Astrocyte of the cerebellum (primary cell): ENCODE measurements at regions not wholly inside any gene's neighbourhood (a gene's known extent, or its start where the extent isn't known, plus 50 kb on each side); places are given as distances from the start of the nearest gene placed in this dataset.

Experiments used
- DNase-seq: peaks from one replicate; pipeline ENCODE4 v3.0.0-alpha.2; 2011; ENCODE audit warnings: low read depth
- H3K4me3 ChIP-seq: 2 replicates; pipeline ENCODE4 v1.5.1; 2011; ENCODE audit warnings: mild to moderate bottlenecking, low read depth, low read length, moderate library complexity
- in situ Hi-C: cut with HindIII; loops from 2 replicates; pipeline ENCODE4 v1.10.0; 2017; ENCODE audit warnings: low sequenced_read_pairs
- TF ChIP-seq, protein P1 (sequence below): IDR thresholded peaks from 2 replicates; pipeline ENCODE4 v1.5.1; 2012; ENCODE audit warnings: low read length, low read depth, moderate library complexity, mild to moderate bottlenecking; ENCODE audit errors: missing control alignments

GRCh38 chr20:19881080-19881840, 123.2 kb downstream of the RIN2 start:
- in situ Hi-C loops: no loop called here
- TF ChIP-seq, protein P1, sequence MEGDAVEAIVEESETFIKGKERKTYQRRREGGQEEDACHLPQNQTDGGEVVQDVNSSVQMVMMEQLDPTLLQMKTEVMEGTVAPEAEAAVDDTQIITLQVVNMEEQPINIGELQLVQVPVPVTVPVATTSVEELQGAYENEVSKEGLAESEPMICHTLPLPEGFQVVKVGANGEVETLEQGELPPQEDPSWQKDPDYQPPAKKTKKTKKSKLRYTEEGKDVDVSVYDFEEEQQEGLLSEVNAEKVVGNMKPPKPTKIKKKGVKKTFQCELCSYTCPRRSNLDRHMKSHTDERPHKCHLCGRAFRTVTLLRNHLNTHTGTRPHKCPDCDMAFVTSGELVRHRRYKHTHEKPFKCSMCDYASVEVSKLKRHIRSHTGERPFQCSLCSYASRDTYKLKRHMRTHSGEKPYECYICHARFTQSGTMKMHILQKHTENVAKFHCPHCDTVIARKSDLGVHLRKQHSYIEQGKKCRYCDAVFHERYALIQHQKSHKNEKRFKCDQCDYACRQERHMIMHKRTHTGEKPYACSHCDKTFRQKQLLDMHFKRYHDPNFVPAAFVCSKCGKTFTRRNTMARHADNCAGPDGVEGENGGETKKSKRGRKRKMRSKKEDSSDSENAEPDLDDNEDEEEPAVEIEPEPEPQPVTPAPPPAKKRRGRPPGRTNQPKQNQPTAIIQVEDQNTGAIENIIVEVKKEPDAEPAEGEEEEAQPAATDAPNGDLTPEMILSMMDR: no peak

GRCh38 chr20:19881990-19882389, 123.9 kb downstream of the RIN2 start:
- in situ Hi-C loops: no loop called here
- TF ChIP-seq, protein P1: no peak
- DNase-seq: no peak
- H3K4me3 ChIP-seq: no peak overlapping the region

More at GRCh38 chr20:19881080-19881840, 123.2 kb downstream of the RIN2 start:
- DNase-seq: no peak
- H3K4me3 ChIP-seq: no peak overlapping the region

DNA sequence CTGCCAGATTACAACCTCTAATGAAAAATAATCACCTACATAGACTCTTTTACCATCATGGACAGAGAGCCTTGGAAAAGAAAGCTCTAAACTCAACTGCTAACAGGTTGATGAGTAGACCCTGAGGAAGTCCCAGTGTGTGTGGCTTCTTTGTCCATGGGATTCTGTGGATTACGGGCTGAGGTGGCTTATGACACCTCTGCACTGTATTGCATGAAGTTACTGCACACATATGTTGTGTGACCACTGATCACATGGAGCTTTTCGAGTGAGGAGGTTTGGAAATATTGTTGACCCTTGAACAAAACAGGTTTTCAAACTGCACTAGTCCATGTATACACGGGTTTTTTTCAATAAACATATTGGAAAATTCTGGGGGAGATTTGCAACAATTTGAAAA, 124.4 kb downstream of the RIN2 start:
- in situ Hi-C loops: no loop called here
- no peak for DNase-seq
- TF ChIP-seq, protein P1: no peak
- H3K4me3 ChIP-seq: no peak overlapping the region

- no peak overlapping the region for H3K4me3 ChIP-seq
- TF ChIP-seq, protein P1: no peak
- in situ Hi-C loops: no loop called here
- no peak for DNase-seq
These were observed 125.4 kb downstream of the RIN2 start for GRCh38 chr20:19883501-19883900.

DNA sequence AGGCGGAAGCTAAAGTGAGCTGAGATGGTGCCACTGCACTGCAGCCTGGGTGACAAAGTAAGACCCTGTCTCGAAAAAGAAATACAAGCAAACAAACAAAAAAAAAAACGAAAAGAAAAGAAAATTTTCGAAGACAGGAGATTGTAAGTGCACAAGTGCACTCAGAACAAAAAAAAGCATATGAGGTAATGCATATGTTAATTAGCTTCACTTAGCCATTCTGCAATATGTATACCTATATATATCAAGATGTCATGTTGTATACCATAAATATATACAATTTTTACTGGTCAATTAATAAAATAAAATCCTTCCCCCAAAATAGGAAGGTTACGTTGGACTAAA, 127.5 kb downstream of the RIN2 start:
- no peak overlapping the region for H3K4me3 ChIP-seq
- TF ChIP-seq, protein P1: no peak
- in situ Hi-C loops: no loop called here
- DNase-seq: no peak

DNA sequence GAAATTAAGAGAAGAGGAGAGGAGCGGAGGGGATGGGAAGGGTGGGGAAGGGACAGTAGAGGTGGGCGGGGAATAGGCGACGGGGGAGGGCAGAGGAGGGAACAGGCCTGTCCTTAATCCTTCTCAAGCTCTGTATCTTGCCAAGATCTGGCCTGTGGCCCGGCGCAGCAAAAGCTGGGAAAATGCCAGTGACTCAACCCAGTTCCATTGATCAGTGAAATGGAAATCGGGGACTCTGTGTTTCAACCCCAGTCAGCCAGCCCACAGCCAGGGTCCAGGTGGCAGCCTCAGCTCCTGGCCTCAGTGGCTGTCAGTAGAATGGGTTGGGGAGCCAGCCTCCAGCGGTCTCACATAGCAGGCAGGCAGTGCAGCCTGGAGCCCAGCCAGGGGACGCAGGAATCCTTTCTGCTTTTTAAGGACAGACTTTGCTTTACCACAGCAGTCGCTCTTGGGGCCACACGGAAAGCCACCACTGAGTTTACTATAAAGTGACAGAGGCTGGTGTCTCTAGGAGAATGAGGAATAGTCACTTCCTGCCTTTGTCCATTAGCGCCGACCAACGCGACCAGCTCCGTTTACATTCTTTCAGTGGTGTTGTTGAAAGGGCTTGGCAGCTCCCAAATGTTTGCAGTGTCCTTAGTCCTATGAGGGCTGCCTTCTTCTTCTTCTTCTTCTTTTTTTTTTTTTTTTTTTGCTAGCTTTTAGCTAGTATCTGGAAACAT, 128.0 kb downstream of the RIN2 start:
- in situ Hi-C loops: no loop called here
- H3K4me3 ChIP-seq: no peak overlapping the region
- TF ChIP-seq, protein P1: no peak
- no peak for DNase-seq
